ENCODE measurements at regions not wholly inside any gene's neighbourhood (a gene's known extent, or its start where the extent isn't known, plus 50 kb on each side); places are given as distances from the start of the nearest gene placed in this dataset.

GRCh38 chr6:9066726-9067125 lies 631.4 kb upstream of the SLC35B3 start:
- no peak overlapping the region for H3K14ac ChIP-seq (ENCODE audit: insufficient read depth, low read length)
- H2BK12ac ChIP-seq (ENCODE audit: insufficient read length, low read depth, low read length): no peak overlapping the region
- TF ChIP-seq CTCF (conservative IDR thresholded peaks at IDR 0.05): no peak
- no peak overlapping the region for H2BK5ac ChIP-seq (ENCODE audit: insufficient read length, low read length)
- no peaks in the 10 kb centered on the region for H3K79me2 ChIP-seq (ENCODE audit: insufficient read depth, low read length)
- H4K5ac ChIP-seq (ENCODE audit: insufficient read length, low read depth, low read length): no peak overlapping the region
- no peak overlapping the region for H3K27ac ChIP-seq (ENCODE audit: insufficient read length, low read depth, low read length)
- H3K27me3 Mint-ChIP-seq (ENCODE audit: low read depth): no peaks in the 10 kb centered on the region
- no peak for DNase-seq
- no peak overlapping the region for H2BK120ac ChIP-seq (ENCODE audit: low read depth, low read length, poor library complexity, severe bottlenecking)
- H3K23me2 ChIP-seq (ENCODE audit: insufficient read length, low read depth, low read length, poor library complexity, severe bottlenecking): no peaks in the 10 kb centered on the region
- H2AK5ac ChIP-seq (ENCODE audit: insufficient read length, low read length): no peak overlapping the region
- no peak overlapping the region for H2AFZ ChIP-seq (ENCODE audit: low read length)
- no peak overlapping the region for H3K56ac ChIP-seq (ENCODE audit: insufficient read length, low read depth, low read length)
- no peak overlapping the region for H3K4me3 Mint-ChIP-seq
- no CpG with 5 or more reads among the region's 3 CpGs for WGBS (ENCODE audit: extremely low coverage, insufficient read length, low lambda C conversion rate)
- H3K4me2 ChIP-seq (ENCODE audit: insufficient read depth, insufficient read length, low read length): no peak overlapping the region
- no peak overlapping the region for H3K9ac ChIP-seq (ENCODE audit: extremely low read depth, insufficient read length, low read length)
- H4K20me1 ChIP-seq (ENCODE audit: control insufficient read depth, insufficient read depth, insufficient read length): no peaks in the 10 kb centered on the region
- no peak overlapping the region for H3K23ac ChIP-seq (ENCODE audit: insufficient read length, low read depth, low read length)
- H3K9me3 ChIP-seq (ENCODE audit: control insufficient read depth, low read depth, low read length): no peaks in the 10 kb centered on the region
- H3K4me1 ChIP-seq (ENCODE audit: insufficient read depth, low read length): no peaks in the 10 kb centered on the region
- H3K9me3 Mint-ChIP-seq: 0 out of 5 replicates have a peak, but pooled peaks cover 0 to 3% of the 10 kb centered on the region in 2 experiments
- H3K4ac ChIP-seq (ENCODE audit: low read depth, low read length): no peak overlapping the region
- H3K4me1 Mint-ChIP-seq: no peaks in the 10 kb centered on the region
- no peak overlapping the region for H3K18ac ChIP-seq (ENCODE audit: insufficient read length, low read depth, low read length)
- H3K79me1 ChIP-seq (ENCODE audit: insufficient read depth, low read depth, low read length, poor library complexity, severe bottlenecking): no peaks in the 10 kb centered on the region
- no peaks in the 10 kb centered on the region for H3K36me3 Mint-ChIP-seq (ENCODE audit: insufficient read depth in 1 of 3, low read depth in 3 of 3)
- no peak overlapping the region for H4K8ac ChIP-seq (replicated peaks; ENCODE audit: insufficient read length, low read depth, low read length)
- H3T11ph ChIP-seq (ENCODE audit: low read length): no peak overlapping the region
- H3K27me3 ChIP-seq (ENCODE audit: insufficient read depth, low read length): no peaks in the 10 kb centered on the region
- no peak overlapping the region for H2BK20ac ChIP-seq (ENCODE audit: low read depth, low read length, poor library complexity, severe bottlenecking)
- no peak overlapping the region for H3K27ac Mint-ChIP-seq
- H2BK15ac ChIP-seq (ENCODE audit: low read depth, low read length): no peak overlapping the region
- H4K91ac ChIP-seq (ENCODE audit: insufficient read length, low read depth, low read length): no peak overlapping the region

Measured in H9 (cell line).